Epithelial cell of proximal tubule (primary cell): ENCODE measurements at regions not wholly inside any gene's neighbourhood (a gene's known extent, or its start where the extent isn't known, plus 50 kb on each side); places are given as distances from the start of the nearest gene placed in this dataset.

ENCODE experiments used
- DNase-seq: peaks from one replicate; pipeline ENCODE4 v3.0.0-alpha.2; 2011; ENCODE audit warnings: low read depth
- H3K4me3 ChIP-seq: 2 replicates; pipeline ENCODE4 v1.5.1; 2011; ENCODE audit warnings: low read depth, mild to moderate bottlenecking, low read length
- CTCF ChIP-seq: conservative IDR thresholded peaks from 2 replicates; pipeline ENCODE4 v1.5.1; 2012; ENCODE audit warnings: low read depth, mild to moderate bottlenecking, low read length

GRCh38 chr4:177008071-177008835 is 215.5 kb upstream of the VEGFC start:
- TF ChIP-seq CTCF = no peak
- H3K4me3 ChIP-seq = no peak overlapping the region
- DNase-seq = no peak

- H3K4me3 ChIP-seq = no peak overlapping the region
- DNase-seq = no peak
- no peak for TF ChIP-seq CTCF
Measured at GRCh38 chr4:177008836-177009501, 216.2 kb upstream of the VEGFC start.

- no peak overlapping the region for H3K4me3 ChIP-seq
- no peak for DNase-seq
- no peak for TF ChIP-seq CTCF
Measured at GRCh38 chr4:177010418-177010817, 217.7 kb upstream of the VEGFC start.

- TF ChIP-seq CTCF = no peak
- no peak overlapping the region for H3K4me3 ChIP-seq
- no peak for DNase-seq
Measured at GRCh38 chr4:177012918-177013545, 220.3 kb upstream of the VEGFC start.

- no peak for TF ChIP-seq CTCF
- no peak for DNase-seq
- H3K4me3 ChIP-seq = no peak overlapping the region
Measured at GRCh38 chr4:177016541-177017141, 223.9 kb upstream of the VEGFC start.

GRCh38 chr4:177023951-177024350 is 231.2 kb upstream of the VEGFC start:
- TF ChIP-seq CTCF = no peak
- no peak overlapping the region for H3K4me3 ChIP-seq

More at GRCh38 chr4:177023951-177024350, 231.2 kb upstream of the VEGFC start:
- DNase-seq = no peak
